Glutamatergic neuron (in vitro differentiated cells): ENCODE measurements at regions not wholly inside any gene's neighbourhood (a gene's known extent, or its start where the extent isn't known, plus 50 kb on each side); places are given as distances from the start of the nearest gene placed in this dataset.
"Not testable (repeated sequence)": the region's sequence is repeated elsewhere in the genome, so short reads cannot be mapped to it uniquely, and the experiment has no call there.

Source experiments
- DNase-seq: peaks from one replicate; pipeline ENCODE4 v3.0.0; 2022
- H3K27ac Mint-ChIP-seq: one replicate; pipeline ENCODE4 v1.8.0; 2020; ENCODE audit warnings: mild to moderate bottlenecking, mixed read lengths, inconsistent platforms; ENCODE audit not compliant: unreplicated experiment
- H3K27me3 Mint-ChIP-seq: one replicate; pipeline ENCODE4 v1.8.0; 2020; ENCODE audit warnings: mild to moderate bottlenecking, moderate library complexity, mixed read lengths, inconsistent platforms; ENCODE audit not compliant: unreplicated experiment
- H3K36me3 Mint-ChIP-seq: one replicate; pipeline ENCODE4 v1.8.0; 2020; ENCODE audit warnings: mild to moderate bottlenecking, mixed read lengths, inconsistent platforms; ENCODE audit not compliant: unreplicated experiment
- H3K4me1 Mint-ChIP-seq: one replicate; pipeline ENCODE4 v1.8.0; 2020; ENCODE audit warnings: mild to moderate bottlenecking, low read depth, mixed read lengths, inconsistent platforms; ENCODE audit not compliant: unreplicated experiment
- H3K4me3 Mint-ChIP-seq: one replicate; pipeline ENCODE4 v1.8.0; 2020; ENCODE audit warnings: mild to moderate bottlenecking, mixed read lengths, inconsistent platforms; ENCODE audit not compliant: unreplicated experiment
- H3K9me3 Mint-ChIP-seq: one replicate; pipeline ENCODE4 v1.8.0; 2020; ENCODE audit warnings: mild to moderate bottlenecking, moderate library complexity, mixed read lengths, inconsistent platforms; ENCODE audit not compliant: unreplicated experiment
- CTCF ChIP-seq: fragments of 200-600 bp; sonication (generic); IDR thresholded peaks from one replicate; pipeline ENCODE4 v1.5.0; 2021; ENCODE audit not compliant: partially characterized antibody, unreplicated experiment

- no peaks in the 10 kb centered on the region for H3K4me1 Mint-ChIP-seq
- no peak overlapping the region for H3K27ac Mint-ChIP-seq
- no peak overlapping the region for H3K4me3 Mint-ChIP-seq
- DNase-seq: no peak
- peaks cover 2% of the 10 kb centered on the region for H3K27me3 Mint-ChIP-seq
- H3K9me3 Mint-ChIP-seq: no peaks in the 10 kb centered on the region
- no peak for TF ChIP-seq CTCF
- no peaks in the 10 kb centered on the region for H3K36me3 Mint-ChIP-seq
These were observed 99.0 kb upstream of the RBMS3 start for GRCh38 chr3:29181872-29182271.

GRCh38 chr3:29182828-29183227 is 98.0 kb upstream of the RBMS3 start:
- H3K4me3 Mint-ChIP-seq, H3K36me3 Mint-ChIP-seq, H3K4me1 Mint-ChIP-seq, H3K9me3 Mint-ChIP-seq, DNase-seq, H3K27me3 Mint-ChIP-seq, H3K27ac Mint-ChIP-seq: not testable (repeated sequence)

- Mint-ChIP-seq H3K4me3 (no peak overlapping the region), H3K27ac (no peak overlapping the region), H3K27me3 (peaks cover 2% of the 10 kb centered on the region), H3K4me1 (no peaks in the 10 kb centered on the region), H3K9me3 (no peaks in the 10 kb centered on the region), H3K36me3 (no peaks in the 10 kb centered on the region)
- no peak for DNase-seq
- no peak for TF ChIP-seq CTCF
These were observed 97.4 kb upstream of the RBMS3 start for GRCh38 chr3:29183346-29184087.

GRCh38 chr3:29185706-29186105 is 95.2 kb upstream of the RBMS3 start:
- TF ChIP-seq CTCF: no peak
- no peaks in the 10 kb centered on the region for H3K27me3 Mint-ChIP-seq
- no peak overlapping the region for H3K4me3 Mint-ChIP-seq
- no peaks in the 10 kb centered on the region for H3K36me3 Mint-ChIP-seq
- no peaks in the 10 kb centered on the region for H3K9me3 Mint-ChIP-seq
- no peaks in the 10 kb centered on the region for H3K4me1 Mint-ChIP-seq
- H3K27ac Mint-ChIP-seq: no peak overlapping the region
- DNase-seq: no peak

- Mint-ChIP-seq H3K27ac (no peak overlapping the region), H3K4me3 (no peak overlapping the region), H3K9me3 (no peaks in the 10 kb centered on the region), H3K36me3 (no peaks in the 10 kb centered on the region), H3K27me3 (no peaks in the 10 kb centered on the region), H3K4me1 (no peaks in the 10 kb centered on the region)
- no peak for TF ChIP-seq CTCF
- no peak for DNase-seq
These were observed 94.7 kb upstream of the RBMS3 start for GRCh38 chr3:29186131-29186599.
